ENCODE measurements at regions not wholly inside any gene's neighbourhood (a gene's known extent, or its start where the extent isn't known, plus 50 kb on each side); places are given as distances from the start of the nearest gene placed in this dataset.

- Histone ChIP-seq H3K36me3 (no peaks in the 10 kb centered on the region), H3K27me3 (no peaks in the 10 kb centered on the region), H3K4me3 (no peak overlapping the region), H3K4me1 (peaks cover 2% of the 10 kb centered on the region), H3K9me3 (no peaks in the 10 kb centered on the region), H3K27ac (no peak overlapping the region)
- WGBS = 47% methylated on average over 5 of the region's 5 CpGs
- no peak for DNase-seq (ENCODE audit: low spot score in 2 of 2)
- TF ChIP-seq POLR2A (IDR thresholded peaks at IDR 0.05) (no peak), CTCF (IDR thresholded peaks at IDR 0.05) (peak in 1 of 2 donors; percentile 55)
Measured at GRCh38 chr3:150227839-150228238, 180.3 kb upstream of the TSC22D2 start.

- H3K4me3 ChIP-seq = no peak overlapping the region
- DNase-seq (ENCODE audit: low spot score in 2 of 2) = no peak
- no peaks in the 10 kb centered on the region for H3K9me3 ChIP-seq
- 58% methylated on average over 9 of the region's 9 CpGs for WGBS
- peaks cover 4% of the 10 kb centered on the region for H3K27me3 ChIP-seq
- H3K36me3 ChIP-seq = no peaks in the 10 kb centered on the region
- peaks cover 6% of the 10 kb centered on the region for H3K4me1 ChIP-seq
- no peak for TF ChIP-seq CTCF (IDR thresholded peaks at IDR 0.05)
- TF ChIP-seq POLR2AphosphoS5 (IDR thresholded peaks at IDR 0.05) = no peak
- TF ChIP-seq EP300 (IDR thresholded peaks at IDR 0.05) = no peak
- TF ChIP-seq POLR2A (IDR thresholded peaks at IDR 0.05) = no peak
- H3K27ac ChIP-seq = no peak overlapping the region
Measured at GRCh38 chr3:150225986-150226385, 182.1 kb upstream of the TSC22D2 start.

GRCh38 chr3:150223558-150223957, 184.5 kb upstream of the TSC22D2 start:
- no peak overlapping the region for H3K4me3 ChIP-seq
- H3K27ac ChIP-seq = no peak overlapping the region
- DNase-seq (ENCODE audit: low spot score in 2 of 2) = no peak
- H3K4me1 ChIP-seq = peaks cover 10% of the 10 kb centered on the region
- peaks cover 4% of the 10 kb centered on the region for H3K27me3 ChIP-seq
- H3K9me3 ChIP-seq = no peaks in the 10 kb centered on the region
- WGBS = 92% methylated on average over 4 of the region's 4 CpGs
- TF ChIP-seq POLR2A (IDR thresholded peaks at IDR 0.05) (no peak), POLR2AphosphoS5 (IDR thresholded peaks at IDR 0.05) (no peak), EP300 (IDR thresholded peaks at IDR 0.05) (no peak), CTCF (IDR thresholded peaks at IDR 0.05) (no peak)
- no peaks in the 10 kb centered on the region for H3K36me3 ChIP-seq

GRCh38 chr3:150222691-150223489, 185.2 kb upstream of the TSC22D2 start:
- 85% methylated on average over 10 of the region's 10 CpGs for WGBS
- no peaks in the 10 kb centered on the region for H3K36me3 ChIP-seq
- H3K4me3 ChIP-seq = no peak overlapping the region
- H3K27ac ChIP-seq = no peak overlapping the region
- no peaks in the 10 kb centered on the region for H3K9me3 ChIP-seq
- DNase-seq (ENCODE audit: low spot score in 2 of 2) = no peak
- no peak for TF ChIP-seq EP300 (IDR thresholded peaks at IDR 0.05)
- no peak for TF ChIP-seq CTCF (IDR thresholded peaks at IDR 0.05)
- TF ChIP-seq POLR2A (IDR thresholded peaks at IDR 0.05) = no peak
- no peak for TF ChIP-seq POLR2AphosphoS5 (IDR thresholded peaks at IDR 0.05)
- peaks cover 10% of the 10 kb centered on the region for H3K4me1 ChIP-seq
- H3K27me3 ChIP-seq = peaks cover 4% of the 10 kb centered on the region

- DNase-seq (ENCODE audit: low spot score in 2 of 2) = no peak
- no peaks in the 10 kb centered on the region for H3K9me3 ChIP-seq
- WGBS = 88% methylated on average over 10 of the region's 10 CpGs
- peaks cover 4% of the 10 kb centered on the region for H3K27me3 ChIP-seq
- no peak for TF ChIP-seq EP300 (IDR thresholded peaks at IDR 0.05)
- TF ChIP-seq CTCF (IDR thresholded peaks at IDR 0.05) = no peak
- no peak for TF ChIP-seq POLR2AphosphoS5 (IDR thresholded peaks at IDR 0.05)
- no peak for TF ChIP-seq POLR2A (IDR thresholded peaks at IDR 0.05)
- H3K4me3 ChIP-seq = no peak overlapping the region
- H3K36me3 ChIP-seq = no peaks in the 10 kb centered on the region
- H3K4me1 ChIP-seq = peaks cover 10% of the 10 kb centered on the region
- H3K27ac ChIP-seq = no peak overlapping the region
Measured at GRCh38 chr3:150221904-150222523, 186.1 kb upstream of the TSC22D2 start.
